ENCODE measurements at regions not wholly inside any gene's neighbourhood (a gene's known extent, or its start where the extent isn't known, plus 50 kb on each side); places are given as distances from the start of the nearest gene placed in this dataset.

DNA sequence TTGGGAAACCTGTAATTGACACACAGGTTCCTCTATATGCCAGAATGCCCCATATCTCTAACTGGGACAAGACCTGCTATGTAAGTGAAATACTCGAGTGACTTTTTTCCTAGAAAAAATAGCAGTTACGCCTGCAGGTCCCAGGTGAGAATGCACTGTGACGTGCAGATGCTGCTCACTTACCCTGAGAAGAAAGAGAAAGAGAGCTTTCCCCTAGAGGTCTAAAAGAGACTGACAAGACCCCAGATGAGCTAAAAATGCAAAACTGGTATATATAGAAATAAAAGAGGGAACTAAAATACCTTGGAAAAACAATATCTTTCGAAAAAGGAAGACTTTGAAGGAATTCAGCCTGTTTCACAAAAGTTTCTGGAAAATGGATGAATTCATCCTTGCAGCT lies 383.0 kb upstream of the DCC start:
- no peaks in the 10 kb centered on the region for H3K36me3 ChIP-seq (ENCODE audit: control insufficient read depth, low read length)
- no peaks in the 10 kb centered on the region for H3K9me2 ChIP-seq (replicated peaks; ENCODE audit: control insufficient read depth, low read length)
- H3K4me3 ChIP-seq (ENCODE audit: low read length), result no peak overlapping the region
- no peaks in the 10 kb centered on the region for H3K27me3 ChIP-seq (ENCODE audit: control insufficient read depth, low read length)
- H3F3A ChIP-seq (ENCODE audit: control insufficient read depth, insufficient read depth), result no peaks in the 10 kb centered on the region
- H4K20me1 ChIP-seq (ENCODE audit: control insufficient read depth, insufficient read depth, low read depth, low read length), result no peaks in the 10 kb centered on the region
- TF ChIP-seq CTCF (IDR thresholded peaks at IDR 0.05; ENCODE audit: low read depth, low read length, poor library complexity, severe bottlenecking) (no peak), EZH2phosphoT487 (IDR thresholded peaks at IDR 0.05; ENCODE audit: borderline replicate concordance, low read length) (no peak)
- no peaks in the 10 kb centered on the region for H3K79me2 ChIP-seq (ENCODE audit: control insufficient read depth, low read length)
- H3K4me2 ChIP-seq (ENCODE audit: low read length), result no peak overlapping the region
- no peaks in the 10 kb centered on the region for H3K4me1 ChIP-seq (ENCODE audit: control insufficient read depth, low read length)
- peaks cover 3% of the 10 kb centered on the region; the same call in 1 of the 2 replicates for H3K9me3 ChIP-seq (ENCODE audit: control insufficient read depth, insufficient read depth, low read length)
- no peak overlapping the region for H3K27ac ChIP-seq (ENCODE audit: low read depth, low read length)

- H3K4me1 ChIP-seq (ENCODE audit: control insufficient read depth, low read length), result no peaks in the 10 kb centered on the region
- no peak overlapping the region for H3K27ac ChIP-seq (ENCODE audit: low read depth, low read length)
- no peaks in the 10 kb centered on the region for H3K79me2 ChIP-seq (ENCODE audit: control insufficient read depth, low read length)
- no peaks in the 10 kb centered on the region for H4K20me1 ChIP-seq (ENCODE audit: control insufficient read depth, insufficient read depth, low read depth, low read length)
- no peaks in the 10 kb centered on the region for H3K27me3 ChIP-seq (ENCODE audit: control insufficient read depth, low read length)
- no peaks in the 10 kb centered on the region for H3F3A ChIP-seq (ENCODE audit: control insufficient read depth, insufficient read depth)
- H3K9me2 ChIP-seq (replicated peaks; ENCODE audit: control insufficient read depth, low read length), result no peaks in the 10 kb centered on the region
- H3K4me3 ChIP-seq (ENCODE audit: low read length), result no peak overlapping the region
- H3K9me3 ChIP-seq (ENCODE audit: control insufficient read depth, insufficient read depth, low read length), result no peaks in the 10 kb centered on the region
- TF ChIP-seq EZH2phosphoT487 (IDR thresholded peaks at IDR 0.05; ENCODE audit: borderline replicate concordance, low read length), result no peak
- no peak overlapping the region for H3K4me2 ChIP-seq (ENCODE audit: low read length)
- no peaks in the 10 kb centered on the region for H3K36me3 ChIP-seq (ENCODE audit: control insufficient read depth, low read length)
Observed at GRCh38 chr18:51980101-51980500, 359.9 kb upstream of the DCC start.

- Histone ChIP-seq H3K27ac (ENCODE audit: low read depth, low read length) (no peak overlapping the region), H3K9me3 (ENCODE audit: control insufficient read depth, insufficient read depth, low read length) (no peaks in the 10 kb centered on the region), H3F3A (ENCODE audit: control insufficient read depth, insufficient read depth) (no peaks in the 10 kb centered on the region), H3K36me3 (ENCODE audit: control insufficient read depth, low read length) (no peaks in the 10 kb centered on the region), H3K9me2 (replicated peaks; ENCODE audit: control insufficient read depth, low read length) (no peaks in the 10 kb centered on the region), H3K4me3 (ENCODE audit: low read length) (no peak overlapping the region), H3K79me2 (ENCODE audit: control insufficient read depth, low read length) (no peaks in the 10 kb centered on the region), H3K27me3 (ENCODE audit: control insufficient read depth, low read length) (no peaks in the 10 kb centered on the region), H3K4me2 (ENCODE audit: low read length) (no peak overlapping the region), H4K20me1 (ENCODE audit: control insufficient read depth, insufficient read depth, low read depth, low read length) (no peaks in the 10 kb centered on the region), H3K4me1 (ENCODE audit: control insufficient read depth, low read length) (no peaks in the 10 kb centered on the region)
- TF ChIP-seq EZH2phosphoT487 (IDR thresholded peaks at IDR 0.05; ENCODE audit: borderline replicate concordance, low read length) (no peak), CTCF (IDR thresholded peaks at IDR 0.05; ENCODE audit: low read depth, low read length, poor library complexity, severe bottlenecking) (no peak)
Observed at GRCh38 chr18:51988277-51988676, 351.7 kb upstream of the DCC start.

- no peaks in the 10 kb centered on the region for H4K20me1 ChIP-seq (ENCODE audit: control insufficient read depth, insufficient read depth, low read depth, low read length)
- H3K4me3 ChIP-seq (ENCODE audit: low read length), result no peak overlapping the region
- H3K9me3 ChIP-seq (ENCODE audit: control insufficient read depth, insufficient read depth, low read length), result no peaks in the 10 kb centered on the region
- no peaks in the 10 kb centered on the region for H3K79me2 ChIP-seq (ENCODE audit: control insufficient read depth, low read length)
- no peaks in the 10 kb centered on the region for H3K4me1 ChIP-seq (ENCODE audit: control insufficient read depth, low read length)
- H3K27ac ChIP-seq (ENCODE audit: low read depth, low read length), result no peak overlapping the region
- H3K27me3 ChIP-seq (ENCODE audit: control insufficient read depth, low read length), result no peaks in the 10 kb centered on the region
- TF ChIP-seq CTCF (IDR thresholded peaks at IDR 0.05; ENCODE audit: low read depth, low read length, poor library complexity, severe bottlenecking) (no peak), EZH2phosphoT487 (IDR thresholded peaks at IDR 0.05; ENCODE audit: borderline replicate concordance, low read length) (no peak)
- H3K9me2 ChIP-seq (replicated peaks; ENCODE audit: control insufficient read depth, low read length), result no peaks in the 10 kb centered on the region
- H3F3A ChIP-seq (ENCODE audit: control insufficient read depth, insufficient read depth), result no peaks in the 10 kb centered on the region
- no peaks in the 10 kb centered on the region for H3K36me3 ChIP-seq (ENCODE audit: control insufficient read depth, low read length)
- H3K4me2 ChIP-seq (ENCODE audit: low read length), result no peak overlapping the region
Observed at GRCh38 chr18:51997129-51997528, 342.9 kb upstream of the DCC start.

Measured in DOHH2 (cell line).